ENCODE measurements at regions not wholly inside any gene's neighbourhood (a gene's known extent, or its start where the extent isn't known, plus 50 kb on each side); places are given as distances from the start of the nearest gene placed in this dataset.
"Not testable (repeated sequence)": the region's sequence is repeated elsewhere in the genome, so short reads cannot be mapped to it uniquely, and the experiment has no call there.

DNA sequence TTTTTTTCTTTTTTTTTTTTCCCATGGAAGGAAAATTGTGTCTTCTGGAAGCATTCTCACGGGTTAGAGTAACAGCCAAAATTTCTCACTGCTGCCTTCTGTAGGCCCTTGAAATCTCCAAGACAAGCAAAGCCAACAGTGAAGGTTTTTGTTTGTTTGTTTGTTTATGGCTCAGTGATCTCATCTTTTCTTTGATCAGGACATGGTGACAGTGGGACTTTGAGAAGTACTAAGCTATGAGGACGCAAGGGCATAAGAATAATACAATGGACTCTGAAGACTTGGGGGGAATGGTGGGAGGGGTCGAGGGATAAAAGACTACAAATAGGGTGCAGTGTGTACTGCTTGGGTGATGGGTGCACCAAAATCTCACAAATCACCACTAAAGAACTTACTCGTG lies 419.4 kb downstream of the PTPRC start:
- no peak for DNase-seq

DNA sequence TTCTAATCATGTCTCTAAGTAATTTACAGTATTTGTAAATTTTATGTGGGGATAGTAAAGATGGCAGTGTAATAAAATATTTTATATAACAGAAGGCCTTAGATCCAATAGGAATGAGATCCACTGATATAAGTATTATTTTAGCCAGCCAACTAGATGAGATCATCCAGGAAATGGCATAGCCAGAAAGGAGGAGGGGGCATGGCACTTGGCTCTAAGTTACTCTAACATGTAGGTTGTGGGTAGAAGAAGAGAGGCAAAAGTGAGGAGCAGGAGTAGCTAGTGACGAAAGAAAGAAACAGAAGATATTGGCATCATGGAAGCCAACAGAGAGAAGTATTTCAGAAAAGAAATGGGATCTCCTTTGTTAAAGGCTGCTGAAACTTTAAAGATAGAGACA lies 426.1 kb downstream of the PTPRC start:
- DNase-seq: no peak

DNA sequence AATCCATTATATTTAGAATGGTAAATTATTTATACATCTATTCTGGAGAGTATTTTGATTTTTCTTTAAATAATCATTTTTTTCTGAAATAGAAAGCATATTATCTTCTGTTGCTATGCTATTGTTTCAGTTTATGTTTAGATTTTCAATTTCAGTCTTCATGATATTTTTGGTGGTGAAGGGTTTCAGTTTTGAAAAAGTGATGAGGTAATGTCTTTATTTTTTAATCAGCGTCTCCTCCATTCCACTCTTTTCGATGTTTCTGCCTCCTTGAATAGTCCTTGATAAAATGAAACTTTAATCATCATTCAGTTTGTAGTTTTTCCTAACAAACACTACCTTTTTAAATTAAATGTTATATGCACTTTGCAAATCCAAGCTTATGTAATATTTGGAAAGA lies 428.6 kb downstream of the PTPRC start:
- no peak for DNase-seq

DNA sequence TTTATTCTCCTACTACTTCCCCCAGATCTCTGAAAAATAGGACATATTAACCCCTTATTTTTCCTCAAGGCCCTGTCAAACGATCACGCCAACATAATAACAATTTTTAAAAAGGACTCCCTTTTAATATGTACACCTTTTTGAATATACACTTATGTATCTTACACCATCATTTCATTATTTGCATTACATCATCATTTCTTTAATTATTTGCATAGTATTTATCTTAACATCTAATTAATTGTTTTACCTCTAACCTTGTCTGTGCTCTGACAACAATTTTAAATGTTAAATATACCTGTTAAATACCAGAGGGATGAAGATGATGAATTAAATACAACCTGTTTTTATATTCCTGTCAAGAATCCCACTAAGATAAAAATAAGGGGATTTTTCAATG lies 432.2 kb downstream of the PTPRC start:
- no peak for DNase-seq

DNA sequence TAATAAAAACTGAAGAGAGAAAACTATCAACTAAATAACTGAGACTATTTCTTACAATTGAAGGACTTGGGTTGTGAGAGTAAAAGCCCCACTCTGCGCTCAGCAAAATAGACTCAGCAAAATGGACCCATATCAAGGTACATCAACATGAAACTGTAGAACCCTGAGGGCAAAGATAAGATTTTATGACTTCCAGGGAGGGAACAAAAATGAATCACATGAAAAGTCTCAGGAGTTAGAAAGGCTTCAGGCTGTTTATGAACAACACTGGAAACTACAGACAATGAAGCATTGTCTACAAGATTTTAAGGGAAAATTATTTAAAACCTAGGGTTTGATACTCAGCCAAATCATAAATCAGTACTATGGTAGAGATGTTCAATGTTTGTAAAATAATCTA lies 434.3 kb downstream of the PTPRC start:
- no peak for DNase-seq

DNA sequence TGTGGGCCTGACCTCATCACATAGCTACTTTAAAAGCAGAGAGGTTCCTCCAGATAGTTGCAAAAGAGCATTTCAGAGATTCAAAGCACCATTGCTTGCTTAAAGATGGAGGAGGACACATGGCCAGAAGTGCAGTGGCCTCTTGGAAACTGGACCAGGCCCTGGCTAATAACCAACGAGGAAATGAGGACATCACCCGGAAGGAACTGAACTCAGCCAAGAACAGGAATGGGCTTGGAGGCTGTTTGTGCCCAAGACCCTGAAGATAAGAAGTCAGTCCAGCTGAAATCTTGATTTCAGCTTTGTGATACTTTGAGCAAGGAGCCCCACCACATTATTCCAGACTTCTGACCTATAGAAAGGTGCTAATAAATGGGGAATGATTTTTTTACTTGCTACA lies 437.0 kb downstream of the PTPRC start:
- DNase-seq: no peak

- DNase-seq: no peak
Measured at GRCh38 chr1:199079994-199080393, 441.2 kb downstream of the PTPRC start.

GRCh38 chr1:199081739-199082138 lies 442.9 kb downstream of the PTPRC start:
- no peak for DNase-seq

DNA sequence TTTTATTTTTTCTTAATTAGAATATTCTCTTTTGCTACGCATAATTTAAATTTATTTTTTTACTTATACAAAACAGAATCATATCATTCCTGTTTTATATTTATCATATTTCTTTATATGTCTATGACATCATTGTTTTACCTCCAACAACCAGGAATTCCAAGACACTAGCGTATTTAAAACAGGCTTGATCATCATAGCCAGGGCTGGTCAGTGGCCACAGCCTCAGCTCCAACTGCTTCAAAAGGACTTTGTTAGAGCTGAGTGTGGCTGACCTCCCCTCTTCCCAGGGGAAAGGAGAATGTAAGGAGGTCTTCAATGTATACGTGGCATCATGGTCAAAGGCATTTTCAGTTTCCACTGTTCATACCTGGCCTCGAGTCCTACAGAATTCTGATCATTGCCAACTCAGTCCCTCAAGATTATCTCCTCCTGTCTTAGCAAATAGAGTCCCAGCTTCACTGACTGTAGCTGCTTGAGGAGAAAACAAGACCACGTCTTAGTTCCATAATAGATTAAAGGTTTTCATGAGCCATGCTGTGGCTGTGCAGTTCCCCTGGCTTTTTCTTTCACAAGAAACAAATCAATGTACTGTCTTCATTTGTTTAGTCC lies 444.0 kb downstream of the PTPRC start:
- DNase-seq: no peak

GRCh38 chr1:199083680-199084079 lies 444.8 kb downstream of the PTPRC start:
- peak; percentile 58 for DNase-seq

- peak; percentile 62 for DNase-seq
Measured at GRCh38 chr1:199084293-199084692, 445.5 kb downstream of the PTPRC start.

- DNase-seq: no peak
Measured at GRCh38 chr1:199085903-199086302, 447.1 kb downstream of the PTPRC start.

- no peak for DNase-seq
Measured at GRCh38 chr1:199087144-199087543, 448.3 kb downstream of the PTPRC start.

DNA sequence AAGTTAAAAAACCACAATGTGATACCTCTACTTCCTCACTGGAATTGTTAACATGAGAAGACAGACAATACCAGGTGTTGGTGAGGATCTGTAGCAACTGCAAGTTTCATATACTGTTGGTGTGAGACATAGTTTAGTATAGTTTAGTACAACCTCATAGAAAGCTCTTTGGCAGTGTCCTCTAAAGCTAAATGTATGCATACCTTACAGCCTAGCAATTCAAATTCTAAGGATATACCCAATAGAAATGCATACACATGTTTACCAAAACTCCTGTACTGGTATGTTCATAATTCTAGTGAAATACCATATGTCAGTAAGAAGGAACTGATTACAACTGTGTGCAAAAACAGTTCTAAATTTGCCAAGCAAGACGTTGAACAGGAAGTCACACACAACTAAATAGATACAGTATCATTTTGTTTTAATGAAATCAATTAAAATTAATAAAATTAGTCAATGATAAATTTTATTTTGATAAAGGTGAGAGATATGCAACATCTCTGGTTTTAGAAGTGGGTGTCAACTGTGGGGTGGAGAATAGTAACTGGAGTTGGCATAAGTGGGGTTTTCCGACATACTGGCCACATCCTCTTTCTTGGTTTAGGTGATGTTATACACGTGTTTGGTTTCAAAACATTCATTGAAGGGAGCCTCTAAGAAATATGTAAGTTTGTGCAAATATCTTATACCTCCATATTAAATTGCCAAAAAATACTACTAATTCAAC lies 450.7 kb downstream of the PTPRC start:
- DNase-seq: no peak

GRCh38 chr1:199095628-199096027 lies 456.8 kb downstream of the PTPRC start:
- not testable (repeated sequence) for DNase-seq

DNA sequence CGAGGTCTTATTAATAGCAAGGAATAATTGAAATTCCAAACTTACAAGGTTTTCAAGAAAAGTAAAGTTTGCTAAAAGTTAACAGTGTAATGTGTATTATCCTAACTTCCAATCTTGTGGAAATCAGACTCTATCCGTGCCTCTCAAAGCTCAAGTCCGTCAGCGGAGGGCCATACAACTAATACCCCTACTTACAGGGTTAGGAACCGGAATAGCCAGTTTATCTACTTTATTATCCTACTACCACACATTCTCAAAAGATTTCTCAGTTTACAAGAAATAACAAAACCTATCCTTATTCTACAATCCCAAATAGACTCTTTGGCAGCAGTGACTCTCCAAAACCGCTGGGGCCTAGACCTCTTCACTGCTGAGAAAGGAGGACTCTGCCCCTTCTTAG lies 457.8 kb downstream of the PTPRC start:
- no peak for DNase-seq

- no peak for DNase-seq
Measured at GRCh38 chr1:199098468-199098867, 459.6 kb downstream of the PTPRC start.

DNA sequence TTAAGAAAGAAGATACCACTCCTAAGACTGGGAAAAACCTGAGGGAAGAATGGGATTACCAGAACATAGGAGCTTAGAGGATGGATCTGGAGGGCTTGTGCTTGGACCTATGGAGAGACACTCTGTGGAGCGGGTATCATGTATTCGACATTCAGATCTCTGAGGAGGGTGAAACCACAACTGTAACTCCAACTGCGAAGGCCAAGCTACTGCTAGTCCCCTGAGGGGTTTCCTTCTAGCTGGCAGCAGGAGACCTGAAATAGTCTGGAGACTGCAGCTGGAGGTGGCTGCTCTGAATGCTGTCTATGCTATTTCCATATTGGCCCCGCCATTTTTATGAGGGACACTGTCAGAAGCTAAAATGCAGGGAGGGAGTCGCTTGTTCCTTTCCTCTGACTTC lies 462.3 kb downstream of the PTPRC start:
- no peak for DNase-seq

DNA sequence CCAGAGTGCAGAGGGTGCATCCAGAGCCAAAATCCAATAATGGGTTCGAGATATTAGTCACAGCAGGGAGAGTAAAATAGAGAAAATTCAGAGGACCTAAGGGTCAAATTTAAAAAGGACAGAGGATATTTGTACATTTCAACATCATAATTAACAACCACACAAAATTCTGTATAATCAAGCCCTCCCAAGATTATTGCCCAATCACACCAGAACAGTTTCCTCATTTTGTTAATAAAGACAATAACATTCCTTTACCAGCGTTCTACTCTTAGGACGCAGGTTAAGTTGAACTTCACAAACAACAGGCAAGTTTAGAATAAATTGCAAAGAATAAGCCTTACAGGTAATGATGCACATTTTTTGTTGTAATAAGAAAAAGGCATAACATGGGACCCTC lies 462.8 kb downstream of the PTPRC start:
- DNase-seq: no peak

DNA sequence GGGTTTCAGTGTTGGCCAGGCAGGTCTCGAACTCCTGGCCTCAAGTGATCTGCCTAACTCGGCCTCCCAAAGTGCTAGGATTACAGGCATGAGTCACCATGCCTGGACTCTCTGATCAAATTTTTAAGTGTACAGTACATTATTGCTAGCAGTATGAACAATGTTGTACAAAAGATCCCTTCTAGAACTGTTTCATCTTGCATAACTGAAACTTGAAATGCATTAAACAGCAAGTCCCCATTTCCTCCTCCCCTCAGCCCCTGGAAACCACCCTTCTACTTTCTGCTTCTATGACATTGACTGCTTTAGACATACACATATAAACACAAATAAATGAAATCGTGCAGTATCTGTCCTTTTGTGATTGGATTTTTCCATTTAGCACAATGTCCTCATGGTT lies 463.4 kb downstream of the PTPRC start:
- no peak for DNase-seq

DNA sequence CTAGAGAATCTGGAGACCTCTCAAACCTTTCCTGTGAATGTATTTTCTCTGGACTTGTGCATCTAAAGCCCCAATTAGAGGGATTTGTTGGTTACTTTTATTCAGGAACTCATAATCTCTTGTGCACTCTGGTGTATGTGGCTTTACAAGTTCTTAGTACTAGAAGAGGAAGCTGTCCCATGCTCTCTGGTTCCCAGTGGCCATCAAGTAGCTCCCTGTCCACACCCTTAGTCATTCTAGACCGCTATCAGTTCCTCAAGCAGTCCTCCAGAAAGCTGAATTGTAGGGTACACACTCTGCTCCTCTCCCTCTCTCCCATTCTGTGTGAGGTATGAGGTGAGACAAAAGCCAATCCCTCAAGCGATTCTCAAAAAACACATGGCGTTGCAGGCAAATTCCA lies 470.3 kb downstream of the PTPRC start:
- DNase-seq: no peak

DNA sequence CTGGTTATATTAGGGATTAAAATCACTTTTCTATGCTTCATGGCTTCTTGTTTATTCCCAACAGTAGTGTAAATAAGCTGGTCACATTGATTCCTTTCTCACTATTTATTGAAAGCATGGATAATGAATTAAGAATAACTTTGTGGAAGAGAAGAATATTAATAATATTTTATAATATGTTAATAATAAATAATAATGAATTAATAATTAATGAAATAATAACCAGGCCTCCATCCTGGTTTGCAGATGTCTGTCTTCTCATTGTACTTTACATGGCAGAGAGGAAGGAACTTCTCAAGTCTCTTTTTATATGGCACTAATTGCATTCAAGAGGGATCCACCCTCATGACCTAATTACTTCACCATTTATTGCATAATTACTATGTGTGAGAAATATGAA lies 473.5 kb downstream of the PTPRC start:
- DNase-seq: no peak

- DNase-seq: peak; percentile 59
Measured at GRCh38 chr1:199113265-199113869, 474.5 kb downstream of the PTPRC start.

GRCh38 chr1:199116488-199116887 lies 477.6 kb downstream of the PTPRC start:
- no peak for DNase-seq

DNA sequence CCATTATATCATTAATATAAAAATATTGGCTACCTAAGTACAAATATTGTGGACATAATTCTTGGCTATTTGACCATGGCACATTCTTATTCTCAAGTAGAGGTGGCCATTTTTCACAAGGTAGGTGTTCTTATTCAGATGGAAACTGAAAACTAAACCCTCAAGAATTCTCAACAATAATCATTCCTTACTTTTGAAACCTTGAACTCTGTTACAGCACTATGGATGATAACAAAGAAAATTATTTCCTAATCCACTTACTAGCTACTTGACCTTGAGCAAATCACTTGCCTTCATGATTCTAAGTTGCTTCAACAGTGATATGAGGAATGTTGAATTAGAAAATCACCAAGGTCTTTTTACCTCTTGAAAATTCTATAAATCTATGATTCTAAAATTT lies 482.2 kb downstream of the PTPRC start:
- no peak for DNase-seq

Measured in fibroblast of skin of right biceps (primary cell).